Kidney epithelial cell (primary cell): ENCODE measurements at regions not wholly inside any gene's neighbourhood (a gene's known extent, or its start where the extent isn't known, plus 50 kb on each side); places are given as distances from the start of the nearest gene placed in this dataset.

Source experiments
- DNase-seq: peaks from one replicate; pipeline ENCODE4 v3.0.0-alpha.2; 2010; ENCODE audit warnings: low read depth
- H3K27me3 ChIP-seq: 2 replicates; pipeline ENCODE4 v1.6.0; 2011; ENCODE audit warnings: low read length; ENCODE audit not compliant: control insufficient read depth, insufficient read depth
- H3K36me3 ChIP-seq: 2 replicates; pipeline ENCODE4 v1.5.1; 2011; ENCODE audit warnings: low read length; ENCODE audit not compliant: control insufficient read depth, insufficient read depth
- H3K4me3 ChIP-seq: 2 replicates; pipeline ENCODE4 v1.5.1; 2011; ENCODE audit warnings: low read depth, mild to moderate bottlenecking, control low read depth, low read length
- TF ChIP-seq, protein P1 (sequence below): IDR thresholded peaks from 2 replicates; pipeline ENCODE4 v1.5.1; 2011; ENCODE audit warnings: mild to moderate bottlenecking, moderate library complexity, low read length, control low read depth, inconsistent platforms; ENCODE audit not compliant: insufficient read depth, poor library complexity, severe bottlenecking

DNA sequence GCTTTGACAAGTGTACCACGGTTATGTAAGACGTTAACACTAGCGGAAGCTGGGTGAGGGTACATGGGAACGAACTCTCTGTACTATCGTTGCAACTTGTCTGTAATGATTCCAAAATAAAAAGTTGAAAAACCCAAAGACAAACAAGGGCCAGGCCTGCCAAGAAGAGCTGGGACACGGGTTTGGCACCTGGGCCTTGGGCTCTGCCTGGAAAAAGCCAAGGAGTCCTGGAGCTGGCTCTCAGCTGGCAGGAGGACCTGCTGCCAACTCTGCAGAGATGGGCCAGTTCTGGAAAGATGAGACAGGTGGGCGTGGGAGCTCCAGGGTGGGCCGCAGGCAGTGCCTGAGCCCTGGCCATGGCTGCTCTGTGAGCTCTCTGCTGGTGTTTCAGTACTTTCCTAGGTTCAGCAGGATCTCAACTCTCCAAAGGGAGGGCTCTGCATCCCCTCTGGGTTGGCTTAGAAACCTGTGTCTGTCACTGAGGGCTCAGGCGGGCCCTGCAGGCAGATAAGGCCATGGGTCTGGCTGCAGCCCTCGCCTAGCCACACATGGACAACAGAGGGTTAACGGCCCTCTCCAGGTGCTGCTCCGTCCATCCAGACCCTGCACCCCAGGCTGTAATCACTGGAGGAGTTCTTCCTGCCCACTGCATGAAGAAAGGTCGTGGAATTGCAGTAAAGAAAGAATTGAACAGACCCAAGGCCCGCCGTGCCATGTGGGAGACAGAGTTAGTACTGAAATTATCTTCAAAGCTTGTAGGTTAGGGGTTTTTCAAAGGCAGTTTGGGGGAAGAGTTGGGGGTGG lies 89.9 kb downstream of the RHOB start:
- DNase-seq: no peak
- TF ChIP-seq, protein P1, sequence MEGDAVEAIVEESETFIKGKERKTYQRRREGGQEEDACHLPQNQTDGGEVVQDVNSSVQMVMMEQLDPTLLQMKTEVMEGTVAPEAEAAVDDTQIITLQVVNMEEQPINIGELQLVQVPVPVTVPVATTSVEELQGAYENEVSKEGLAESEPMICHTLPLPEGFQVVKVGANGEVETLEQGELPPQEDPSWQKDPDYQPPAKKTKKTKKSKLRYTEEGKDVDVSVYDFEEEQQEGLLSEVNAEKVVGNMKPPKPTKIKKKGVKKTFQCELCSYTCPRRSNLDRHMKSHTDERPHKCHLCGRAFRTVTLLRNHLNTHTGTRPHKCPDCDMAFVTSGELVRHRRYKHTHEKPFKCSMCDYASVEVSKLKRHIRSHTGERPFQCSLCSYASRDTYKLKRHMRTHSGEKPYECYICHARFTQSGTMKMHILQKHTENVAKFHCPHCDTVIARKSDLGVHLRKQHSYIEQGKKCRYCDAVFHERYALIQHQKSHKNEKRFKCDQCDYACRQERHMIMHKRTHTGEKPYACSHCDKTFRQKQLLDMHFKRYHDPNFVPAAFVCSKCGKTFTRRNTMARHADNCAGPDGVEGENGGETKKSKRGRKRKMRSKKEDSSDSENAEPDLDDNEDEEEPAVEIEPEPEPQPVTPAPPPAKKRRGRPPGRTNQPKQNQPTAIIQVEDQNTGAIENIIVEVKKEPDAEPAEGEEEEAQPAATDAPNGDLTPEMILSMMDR: no peak
- no peaks in the 10 kb centered on the region for H3K27me3 ChIP-seq
- no peak overlapping the region for H3K4me3 ChIP-seq
- H3K36me3 ChIP-seq: no peaks in the 10 kb centered on the region

DNA sequence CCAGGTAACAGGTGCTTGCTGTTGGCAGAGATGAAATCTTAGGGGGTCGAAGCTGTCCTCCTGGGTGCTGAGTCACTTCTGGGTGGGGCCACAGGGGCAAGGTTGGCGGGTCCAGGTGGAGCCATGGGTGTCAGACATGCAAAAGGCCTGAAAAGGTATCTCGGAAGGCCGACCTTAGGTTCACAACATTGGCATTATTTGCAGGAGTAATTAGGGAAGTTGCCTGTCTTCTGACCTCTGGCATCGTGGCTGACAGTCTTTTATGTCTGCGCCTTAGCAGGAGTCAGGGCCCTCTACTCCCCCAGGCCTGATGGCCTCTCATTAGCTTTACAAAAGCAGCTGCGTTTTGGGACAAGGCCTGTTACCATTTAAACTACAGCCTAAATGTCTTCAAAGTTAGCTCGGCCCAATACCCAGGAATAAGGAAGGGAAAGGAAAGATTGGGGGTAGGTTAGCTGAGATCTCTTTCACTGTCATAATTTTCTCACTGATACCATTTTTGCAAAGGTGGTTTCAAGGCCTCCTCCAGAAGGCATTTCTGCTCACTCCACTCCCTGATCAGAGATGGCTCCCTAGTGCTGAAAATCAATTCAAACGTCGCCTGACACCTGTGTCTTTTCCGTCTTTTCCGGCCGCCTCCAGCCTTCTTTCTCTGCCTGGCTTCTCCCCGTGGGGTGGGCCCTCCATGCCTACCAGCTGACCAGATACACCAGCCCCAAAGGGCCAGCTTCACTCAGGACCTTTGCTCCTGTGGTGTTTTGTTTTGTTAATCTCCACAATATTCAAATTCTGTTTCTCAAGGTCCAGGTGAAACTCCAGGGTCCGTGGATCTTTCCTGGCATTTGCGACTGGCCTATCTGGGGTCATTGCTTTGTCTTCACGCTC lies 90.8 kb downstream of the RHOB start:
- Histone ChIP-seq H3K36me3 (no peaks in the 10 kb centered on the region), H3K27me3 (no peaks in the 10 kb centered on the region), H3K4me3 (no peak overlapping the region)
- TF ChIP-seq, protein P1: no peak
- no peak for DNase-seq

DNA sequence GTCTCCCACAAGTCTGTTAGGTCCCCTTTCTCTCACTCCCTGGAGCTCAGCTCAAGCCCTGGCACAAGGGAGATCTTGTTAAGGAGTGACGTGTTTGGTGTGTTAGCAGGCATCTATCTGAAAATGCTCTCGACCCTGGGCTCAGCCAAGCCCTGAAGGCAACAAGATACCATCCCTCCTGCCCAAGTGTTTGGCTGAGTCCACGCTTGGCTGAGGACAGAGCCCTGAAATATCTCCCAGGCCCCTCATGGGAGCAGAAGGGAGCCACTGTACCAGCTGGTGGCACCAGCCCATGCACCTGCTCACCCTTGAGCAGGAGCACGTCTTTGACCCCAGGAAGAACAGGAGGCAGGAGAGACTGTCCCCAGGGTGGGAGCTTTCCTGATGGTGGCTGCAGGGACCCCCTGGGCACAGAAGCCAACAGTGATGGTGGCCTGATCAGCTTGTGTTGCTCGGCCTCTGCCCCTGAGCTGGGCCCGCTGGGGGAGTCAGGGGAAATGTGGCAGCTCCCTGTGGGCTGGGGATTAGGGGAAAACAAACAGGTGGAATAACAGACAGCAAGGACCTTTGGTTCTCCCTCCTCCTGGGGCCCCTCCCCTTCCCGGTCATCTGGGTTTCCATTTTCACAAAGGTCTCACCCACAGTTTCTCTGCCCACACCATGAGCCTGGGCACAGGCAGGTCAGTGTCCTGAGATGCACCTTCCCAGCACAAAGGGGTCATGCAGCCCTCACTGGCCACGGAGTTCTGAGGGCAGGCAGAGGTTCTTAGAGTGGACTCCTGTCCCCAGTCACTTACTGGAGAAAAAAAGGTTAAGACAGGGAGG lies 91.6 kb downstream of the RHOB start:
- TF ChIP-seq, protein P1: no peak
- Histone ChIP-seq H3K27me3 (no peaks in the 10 kb centered on the region), H3K4me3 (no peak overlapping the region), H3K36me3 (no peaks in the 10 kb centered on the region)
- no peak for DNase-seq

- no peak for DNase-seq
- Histone ChIP-seq H3K27me3 (no peaks in the 10 kb centered on the region), H3K36me3 (no peaks in the 10 kb centered on the region), H3K4me3 (no peak overlapping the region)
- TF ChIP-seq, protein P1: no peak
These were observed 92.4 kb downstream of the RHOB start for GRCh38 chr2:20539133-20539719.

DNA sequence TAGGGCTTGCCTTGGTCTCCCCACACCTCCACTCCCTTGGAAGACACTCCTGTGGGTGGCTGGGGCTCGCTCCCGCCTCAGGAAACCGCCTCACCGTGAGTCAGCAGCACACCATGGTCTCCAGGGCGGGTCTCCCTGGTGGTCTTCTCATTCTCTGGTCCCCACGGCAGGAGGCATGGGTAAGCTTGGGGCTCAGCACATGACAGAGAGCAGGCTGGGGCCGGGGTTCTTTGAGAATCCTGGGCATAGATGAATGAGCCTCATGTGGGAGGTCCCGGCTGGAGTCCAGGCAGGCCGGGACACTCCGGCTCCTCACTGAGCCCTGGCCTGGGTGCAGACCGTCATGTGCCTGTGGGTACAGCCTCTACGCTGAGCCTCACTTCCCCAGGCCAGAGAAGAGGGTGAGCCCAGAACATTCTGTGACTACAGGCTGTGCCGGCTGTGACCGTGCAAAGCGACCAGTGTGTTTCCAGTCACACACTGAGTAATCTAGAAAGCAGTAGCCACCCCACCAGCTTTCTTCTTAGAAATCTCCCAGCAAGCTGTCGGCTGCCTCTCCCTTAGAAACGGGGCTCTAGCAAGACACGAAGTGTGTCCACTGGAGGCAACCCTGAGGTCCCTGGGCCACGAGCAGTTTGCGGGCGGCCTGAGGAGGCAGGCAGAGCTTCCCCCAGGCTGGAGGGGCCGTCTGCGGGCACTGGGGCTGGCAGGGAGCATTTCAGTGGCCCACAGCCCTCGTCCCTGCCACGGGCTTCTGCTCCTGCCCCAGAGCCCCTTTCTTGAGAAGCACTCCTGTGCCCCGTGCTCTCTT lies 93.1 kb downstream of the RHOB start:
- no peak for DNase-seq
- H3K4me3 ChIP-seq: no peak overlapping the region
- TF ChIP-seq, protein P1: no peak
- H3K27me3 ChIP-seq: no peaks in the 10 kb centered on the region
- H3K36me3 ChIP-seq: no peaks in the 10 kb centered on the region
